ENCODE measurements at regions not wholly inside any gene's neighbourhood (a gene's known extent, or its start where the extent isn't known, plus 50 kb on each side); places are given as distances from the start of the nearest gene placed in this dataset.
"Not testable (repeated sequence)": the region's sequence is repeated elsewhere in the genome, so short reads cannot be mapped to it uniquely, and the experiment has no call there.

- DNase-seq (ENCODE audit: insufficient read length, low spot score) (no peak), FAIRE-seq (no peak)
- no peak for TF ChIP-seq POLR2AphosphoS5 (IDR thresholded peaks at IDR 0.05; ENCODE audit: low read depth, low read length)
- TF ChIP-seq TAF1 (IDR thresholded peaks at IDR 0.05; ENCODE audit: low read depth, low read length) = no peak
- TF ChIP-seq SPI1 (IDR thresholded peaks at IDR 0.05; ENCODE audit: low read depth, low read length) = no peak
Measured at GRCh38 chr3:197408177-197408957, 110.0 kb upstream of the DLG1 start.

GRCh38 chr3:197407526-197407925 is 109.1 kb upstream of the DLG1 start:
- DNase-seq (ENCODE audit: insufficient read length, low spot score) = no peak
- FAIRE-seq = no peak

DNA sequence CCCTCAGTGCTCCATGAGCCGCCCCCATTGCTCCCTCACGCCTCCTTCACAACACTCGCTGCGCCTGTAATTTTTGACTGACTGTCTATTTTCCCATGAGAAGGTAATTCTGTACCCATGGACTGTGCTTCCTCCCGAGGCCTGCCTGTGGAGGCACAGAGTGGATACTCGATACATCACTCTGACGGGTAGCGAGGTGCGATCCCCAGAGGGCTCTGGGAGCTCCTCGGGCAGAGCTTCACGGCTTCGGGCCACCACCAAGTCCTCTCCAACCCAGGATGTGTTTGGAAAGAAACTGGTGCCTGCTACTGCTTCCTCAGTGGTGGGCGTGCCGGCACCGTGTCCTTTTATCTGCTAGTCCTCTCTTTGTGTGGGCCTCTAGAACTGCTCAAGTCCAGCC is 108.6 kb upstream of the DLG1 start:
- DNase-seq (ENCODE audit: insufficient read length, low spot score) (no peak), FAIRE-seq (no peak)
- TF ChIP-seq POLR2A (IDR thresholded peaks at IDR 0.05; ENCODE audit: low read depth, low read length) (no peak), SPI1 (IDR thresholded peaks at IDR 0.05; ENCODE audit: low read depth, low read length) (no peak), TAF1 (IDR thresholded peaks at IDR 0.05; ENCODE audit: low read depth, low read length) (no peak), POU2F2 (IDR thresholded peaks at IDR 0.05; ENCODE audit: low read depth, low read length) (no peak), PAX5 (IDR thresholded peaks at IDR 0.05; ENCODE audit: insufficient read depth, low read length, severe bottlenecking) (no peak), POLR2AphosphoS5 (IDR thresholded peaks at IDR 0.05; ENCODE audit: low read depth, low read length) (no peak)

More at GRCh38 chr3:197407526-197407925, 109.1 kb upstream of the DLG1 start:
- TF ChIP-seq POLR2AphosphoS5 (IDR thresholded peaks at IDR 0.05; ENCODE audit: low read depth, low read length) (no peak), SPI1 (IDR thresholded peaks at IDR 0.05; ENCODE audit: low read depth, low read length) (no peak), PAX5 (IDR thresholded peaks at IDR 0.05; ENCODE audit: insufficient read depth, low read length, severe bottlenecking) (no peak), POU2F2 (IDR thresholded peaks at IDR 0.05; ENCODE audit: low read depth, low read length) (no peak), TAF1 (IDR thresholded peaks at IDR 0.05; ENCODE audit: low read depth, low read length) (no peak), POLR2A (IDR thresholded peaks at IDR 0.05; ENCODE audit: low read depth, low read length) (no peak)

DNA sequence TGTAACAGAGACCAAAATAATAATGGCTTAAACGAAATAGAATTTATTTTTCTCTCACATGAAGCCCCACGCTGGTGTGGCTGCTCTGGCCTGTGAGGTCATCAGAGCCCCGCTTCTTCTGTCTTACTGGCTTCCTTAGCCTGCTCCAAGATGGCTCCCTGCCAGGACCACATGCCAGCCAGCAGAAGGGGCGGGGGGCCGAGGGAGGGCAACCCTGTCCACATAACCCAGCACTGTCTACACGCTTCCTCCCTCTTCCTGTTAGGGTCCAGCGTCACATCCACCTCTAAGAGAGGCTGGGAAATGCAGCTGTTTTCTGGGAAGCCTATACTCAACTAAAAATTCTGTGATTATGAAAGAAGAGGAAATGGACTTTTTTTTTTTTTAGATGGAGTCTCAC is 107.9 kb upstream of the DLG1 start:
- no peak for TF ChIP-seq POU2F2 (IDR thresholded peaks at IDR 0.05; ENCODE audit: low read depth, low read length)
- no peak for TF ChIP-seq POLR2AphosphoS5 (IDR thresholded peaks at IDR 0.05; ENCODE audit: low read depth, low read length)
- TF ChIP-seq PAX5 (IDR thresholded peaks at IDR 0.05; ENCODE audit: insufficient read depth, low read length, severe bottlenecking) = no peak
- TF ChIP-seq POLR2A (IDR thresholded peaks at IDR 0.05; ENCODE audit: low read depth, low read length) = no peak
- TF ChIP-seq SPI1 (IDR thresholded peaks at IDR 0.05; ENCODE audit: low read depth, low read length) = no peak
- no peak for TF ChIP-seq TAF1 (IDR thresholded peaks at IDR 0.05; ENCODE audit: low read depth, low read length)
- FAIRE-seq = no peak
- no peak for DNase-seq (ENCODE audit: insufficient read length, low spot score)

- FAIRE-seq (no peak), DNase-seq (ENCODE audit: insufficient read length, low spot score) (no peak)
- no peak for TF ChIP-seq POU2F2 (IDR thresholded peaks at IDR 0.05; ENCODE audit: low read depth, low read length)
Measured at GRCh38 chr3:197404754-197405153, 106.3 kb upstream of the DLG1 start.

- no peak for FAIRE-seq
- TF ChIP-seq TAF1 (IDR thresholded peaks at IDR 0.05; ENCODE audit: low read depth, low read length) = no peak
- TF ChIP-seq SPI1 (IDR thresholded peaks at IDR 0.05; ENCODE audit: low read depth, low read length) = no peak
- no peak for TF ChIP-seq PAX5 (IDR thresholded peaks at IDR 0.05; ENCODE audit: insufficient read depth, low read length, severe bottlenecking)
- TF ChIP-seq POU2F2 (IDR thresholded peaks at IDR 0.05; ENCODE audit: low read depth, low read length) = no peak
- no peak for TF ChIP-seq POLR2AphosphoS5 (IDR thresholded peaks at IDR 0.05; ENCODE audit: low read depth, low read length)
- no peak for TF ChIP-seq POLR2A (IDR thresholded peaks at IDR 0.05; ENCODE audit: low read depth, low read length)
- no peak for DNase-seq (ENCODE audit: insufficient read length, low spot score)
Measured at GRCh38 chr3:197404030-197404429, 105.6 kb upstream of the DLG1 start.

GRCh38 chr3:197402401-197402800 is 104.0 kb upstream of the DLG1 start:
- not testable (repeated sequence) for FAIRE-seq; DNase-seq (ENCODE audit: insufficient read length, low spot score)

DNA sequence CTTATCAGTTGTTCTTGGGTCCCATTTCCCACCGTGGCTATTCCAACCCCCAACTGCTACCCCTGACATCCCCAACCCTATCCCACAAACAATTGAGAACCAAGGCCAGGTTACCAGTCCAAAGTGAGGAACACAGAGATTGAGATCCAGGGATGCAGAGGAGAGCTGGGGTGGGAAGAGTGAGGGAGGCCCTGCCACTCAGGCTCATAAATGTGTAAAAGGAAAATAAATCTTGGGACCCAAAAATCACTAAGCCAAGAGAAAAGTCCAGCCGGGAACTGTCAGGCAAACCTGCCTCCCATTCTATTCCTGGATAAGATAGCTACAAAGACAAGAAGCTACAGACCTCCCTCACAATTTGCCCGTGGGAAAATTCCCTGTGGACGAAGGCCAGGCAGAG is 101.1 kb upstream of the DLG1 start:
- FAIRE-seq = no peak
- DNase-seq (ENCODE audit: insufficient read length, low spot score) = no peak
- TF ChIP-seq POLR2A (IDR thresholded peaks at IDR 0.05; ENCODE audit: low read depth, low read length) (no peak), SPI1 (IDR thresholded peaks at IDR 0.05; ENCODE audit: low read depth, low read length) (no peak), TAF1 (IDR thresholded peaks at IDR 0.05; ENCODE audit: low read depth, low read length) (no peak), POU2F2 (IDR thresholded peaks at IDR 0.05; ENCODE audit: low read depth, low read length) (no peak), PAX5 (IDR thresholded peaks at IDR 0.05; ENCODE audit: insufficient read depth, low read length, severe bottlenecking) (no peak), POLR2AphosphoS5 (IDR thresholded peaks at IDR 0.05; ENCODE audit: low read depth, low read length) (no peak)

GRCh38 chr3:197398286-197398878 is 100.0 kb upstream of the DLG1 start:
- FAIRE-seq (no peak), DNase-seq (ENCODE audit: insufficient read length, low spot score) (no peak)
- TF ChIP-seq POLR2AphosphoS5 (IDR thresholded peaks at IDR 0.05; ENCODE audit: low read depth, low read length) (no peak), SPI1 (IDR thresholded peaks at IDR 0.05; ENCODE audit: low read depth, low read length) (no peak), PAX5 (IDR thresholded peaks at IDR 0.05; ENCODE audit: insufficient read depth, low read length, severe bottlenecking) (no peak), POLR2A (IDR thresholded peaks at IDR 0.05; ENCODE audit: low read depth, low read length) (no peak), TAF1 (IDR thresholded peaks at IDR 0.05; ENCODE audit: low read depth, low read length) (no peak), POU2F2 (IDR thresholded peaks at IDR 0.05; ENCODE audit: low read depth, low read length) (no peak)

DNA sequence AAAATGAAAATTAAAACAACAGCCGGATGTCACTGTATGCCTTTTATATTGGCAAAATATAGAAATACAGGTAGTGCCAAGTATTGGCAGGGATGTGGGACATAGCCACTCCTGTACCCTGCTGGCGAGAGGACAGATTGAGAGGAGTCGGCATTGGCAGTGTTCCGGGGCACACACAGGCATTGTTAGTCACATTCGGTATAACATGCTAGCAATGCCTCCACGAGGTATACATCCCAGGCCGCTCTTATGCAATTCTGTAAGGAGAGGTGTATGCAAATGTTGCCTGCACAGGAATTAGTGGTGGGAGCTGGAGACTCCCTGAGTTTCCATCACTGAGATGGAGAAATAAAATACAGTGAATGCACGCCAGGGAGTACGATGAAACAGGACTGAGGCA is 99.4 kb upstream of the DLG1 start:
- TF ChIP-seq POLR2A (IDR thresholded peaks at IDR 0.05; ENCODE audit: low read depth, low read length) = no peak
- no peak for FAIRE-seq
- no peak for DNase-seq (ENCODE audit: insufficient read length, low spot score)
